ENCODE measurements at regions not wholly inside any gene's neighbourhood (a gene's known extent, or its start where the extent isn't known, plus 50 kb on each side); places are given as distances from the start of the nearest gene placed in this dataset.

DNA sequence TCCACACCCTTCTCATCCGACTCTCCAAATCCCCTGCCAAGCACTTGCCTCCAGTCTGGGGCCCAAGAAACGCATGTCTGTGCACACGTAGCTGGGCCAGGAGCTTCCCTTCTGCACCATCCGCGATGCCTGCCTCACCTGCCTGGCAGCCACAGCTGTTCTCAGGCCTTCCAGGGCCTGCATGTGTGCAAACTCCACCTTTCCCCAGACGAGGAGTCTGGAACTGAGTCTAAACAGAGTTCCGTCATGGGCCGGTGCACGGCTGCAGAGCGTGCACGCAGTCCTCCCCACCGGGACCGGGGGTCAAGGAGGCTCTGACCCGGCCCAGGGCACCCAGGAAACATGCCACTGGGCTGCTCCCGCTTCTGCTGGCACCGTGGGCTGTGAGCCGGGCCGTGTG is 66.8 kb upstream of the SALL3 start:
- H3K4me1 Mint-ChIP-seq (ENCODE audit: low read depth) = no peaks in the 10 kb centered on the region

DNA sequence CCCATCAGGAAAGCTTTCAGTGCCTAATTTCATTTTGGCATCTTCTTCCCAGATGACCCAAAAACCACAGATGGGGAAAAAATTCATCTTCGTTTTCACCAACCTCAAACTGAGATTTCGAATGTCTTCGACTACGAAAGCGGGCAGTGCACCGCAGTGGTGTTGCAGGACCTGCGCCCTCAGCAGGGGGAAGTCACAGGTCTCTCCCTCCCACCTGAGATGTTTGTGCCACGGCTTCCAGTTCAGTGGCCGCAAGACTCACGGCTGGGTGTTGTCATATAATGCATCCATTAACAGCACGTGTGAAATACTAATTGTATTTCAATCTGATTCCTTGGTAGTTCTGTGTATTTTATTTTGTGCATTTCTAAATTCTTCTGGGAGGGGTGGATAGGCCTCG is 66.2 kb upstream of the SALL3 start:
- Mint-ChIP-seq H3K27me3 (ENCODE audit: low read depth) (no peaks in the 10 kb centered on the region), H3K4me1 (ENCODE audit: low read depth) (no peaks in the 10 kb centered on the region), H3K4me3 (no peak overlapping the region), H3K36me3 (ENCODE audit: low read depth) (no peaks in the 10 kb centered on the region), H3K9me3 (peaks cover 4% of the 10 kb centered on the region), H3K27ac (no peak overlapping the region)
- DNase-seq (ENCODE audit: low spot score) = no peak

More for the DNA sequence above, 66.8 kb upstream of the SALL3 start:
- DNase-seq (ENCODE audit: low spot score) = no peak
- no peaks in the 10 kb centered on the region for H3K36me3 Mint-ChIP-seq (ENCODE audit: low read depth)
- H3K27me3 Mint-ChIP-seq (ENCODE audit: low read depth) = no peaks in the 10 kb centered on the region
- no peak overlapping the region for H3K27ac Mint-ChIP-seq
- no peak overlapping the region for H3K4me3 Mint-ChIP-seq
- H3K9me3 Mint-ChIP-seq = peaks cover 4% of the 10 kb centered on the region

GRCh38 chr18:78913830-78914231 is 65.8 kb upstream of the SALL3 start:
- Mint-ChIP-seq H3K9me3 (peaks cover 4% of the 10 kb centered on the region), H3K27me3 (ENCODE audit: low read depth) (no peaks in the 10 kb centered on the region), H3K27ac (no peak overlapping the region), H3K4me1 (ENCODE audit: low read depth) (no peaks in the 10 kb centered on the region), H3K36me3 (ENCODE audit: low read depth) (no peaks in the 10 kb centered on the region), H3K4me3 (no peak overlapping the region)
- DNase-seq (ENCODE audit: low spot score) = no peak

DNA sequence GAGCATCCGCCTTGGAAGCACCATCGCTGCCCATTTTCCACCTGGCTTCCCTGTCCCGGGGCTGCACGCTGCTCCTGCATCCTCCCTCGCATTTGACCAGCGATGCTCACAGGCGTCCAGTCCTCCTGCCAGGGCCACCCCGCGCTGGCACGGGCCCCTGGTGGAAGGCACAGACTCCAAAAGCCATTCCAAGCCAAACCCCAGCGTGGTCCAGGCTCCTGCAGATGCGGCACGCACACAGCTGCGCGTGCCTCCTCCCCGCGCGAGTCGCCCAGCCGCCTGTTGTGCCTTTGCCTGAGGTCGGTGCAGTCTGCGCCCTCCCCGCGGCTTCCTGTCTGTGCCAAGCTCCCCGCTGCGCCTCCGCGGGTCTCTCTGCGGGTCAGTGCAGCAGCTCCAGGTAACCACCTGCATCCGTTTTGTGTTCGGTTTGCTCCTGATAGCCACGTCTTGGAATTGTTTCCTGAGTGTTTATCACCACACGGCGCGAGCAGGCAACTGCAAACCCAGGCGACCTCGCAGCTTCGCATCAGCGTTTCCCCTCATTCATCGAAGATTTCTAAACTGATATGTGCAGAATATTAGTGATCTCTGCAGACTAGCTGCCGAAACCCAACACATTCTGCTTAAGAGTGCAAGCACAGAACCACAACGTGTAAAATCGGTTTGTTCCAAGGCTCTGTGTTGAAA is 65.2 kb upstream of the SALL3 start:
- Mint-ChIP-seq H3K9me3 (peaks cover 4% of the 10 kb centered on the region), H3K36me3 (ENCODE audit: low read depth) (no peaks in the 10 kb centered on the region), H3K4me3 (no peak overlapping the region), H3K4me1 (ENCODE audit: low read depth) (no peaks in the 10 kb centered on the region), H3K27ac (no peak overlapping the region), H3K27me3 (ENCODE audit: low read depth) (no peaks in the 10 kb centered on the region)
- DNase-seq (ENCODE audit: low spot score) = no peak

DNA sequence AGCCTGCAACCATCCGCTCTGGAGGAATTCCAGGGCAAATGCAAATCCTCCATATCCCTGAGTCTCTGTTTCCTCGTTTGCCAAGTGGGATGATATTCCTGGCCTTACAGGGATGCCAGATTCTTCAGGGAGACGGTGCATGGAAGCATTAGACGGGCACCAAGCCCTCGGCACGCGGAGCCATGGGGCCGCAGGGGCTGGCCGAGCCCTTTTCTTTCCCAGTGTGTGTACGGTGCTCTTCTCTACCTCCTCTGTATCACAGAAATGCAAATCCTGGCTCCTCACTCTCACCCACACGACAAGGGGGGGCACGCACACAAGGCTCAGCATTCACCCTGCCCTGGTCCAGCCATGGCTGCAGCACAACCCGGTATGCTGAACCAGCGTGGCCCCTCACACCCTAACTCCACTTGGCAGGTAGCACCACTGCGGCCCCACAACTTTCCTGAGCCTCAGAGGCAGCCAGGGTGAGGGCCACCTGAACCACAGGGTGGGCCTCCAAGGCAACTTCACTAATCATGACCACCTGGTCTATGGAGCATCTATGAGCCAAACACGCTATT is 64.1 kb upstream of the SALL3 start:
- H3K9me3 Mint-ChIP-seq = peaks cover 4% of the 10 kb centered on the region
- no peak for DNase-seq (ENCODE audit: low spot score)
- H3K36me3 Mint-ChIP-seq (ENCODE audit: low read depth) = no peaks in the 10 kb centered on the region
- H3K4me1 Mint-ChIP-seq (ENCODE audit: low read depth) = no peaks in the 10 kb centered on the region
- H3K4me3 Mint-ChIP-seq = no peak overlapping the region
- no peak overlapping the region for H3K27ac Mint-ChIP-seq
- no peaks in the 10 kb centered on the region for H3K27me3 Mint-ChIP-seq (ENCODE audit: low read depth)

DNA sequence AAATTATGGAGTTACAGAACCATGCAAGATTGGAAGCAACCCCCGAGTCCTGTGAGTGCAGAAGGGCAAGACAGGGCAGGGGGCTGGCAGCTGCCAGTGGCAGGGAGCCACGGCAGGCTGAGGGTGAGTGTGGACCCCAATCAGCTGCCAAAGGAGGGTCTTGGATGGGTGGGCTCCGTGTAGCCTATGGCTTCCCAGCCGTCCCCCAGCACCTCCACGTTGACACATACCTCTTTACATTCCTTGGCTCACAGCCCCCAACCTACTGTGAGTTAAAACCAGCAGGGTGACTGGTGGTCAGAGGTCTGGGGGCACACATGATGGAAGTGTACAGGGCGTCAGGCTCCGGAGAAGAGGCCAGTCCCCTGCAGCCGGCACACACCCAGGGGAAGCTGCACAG is 60.9 kb upstream of the SALL3 start:
- H3K9me3 Mint-ChIP-seq = peaks cover 4% of the 10 kb centered on the region
- H3K4me1 Mint-ChIP-seq (ENCODE audit: low read depth) = no peaks in the 10 kb centered on the region
- H3K36me3 Mint-ChIP-seq (ENCODE audit: low read depth) = no peaks in the 10 kb centered on the region
- no peak overlapping the region for H3K4me3 Mint-ChIP-seq
- DNase-seq (ENCODE audit: low spot score) = no peak
- no peak overlapping the region for H3K27ac Mint-ChIP-seq
- no peaks in the 10 kb centered on the region for H3K27me3 Mint-ChIP-seq (ENCODE audit: low read depth)

- no peaks in the 10 kb centered on the region for H3K4me1 Mint-ChIP-seq (ENCODE audit: low read depth)
- no peaks in the 10 kb centered on the region for H3K27me3 Mint-ChIP-seq (ENCODE audit: low read depth)
These were observed 59.7 kb upstream of the SALL3 start for GRCh38 chr18:78919956-78920355.

DNA sequence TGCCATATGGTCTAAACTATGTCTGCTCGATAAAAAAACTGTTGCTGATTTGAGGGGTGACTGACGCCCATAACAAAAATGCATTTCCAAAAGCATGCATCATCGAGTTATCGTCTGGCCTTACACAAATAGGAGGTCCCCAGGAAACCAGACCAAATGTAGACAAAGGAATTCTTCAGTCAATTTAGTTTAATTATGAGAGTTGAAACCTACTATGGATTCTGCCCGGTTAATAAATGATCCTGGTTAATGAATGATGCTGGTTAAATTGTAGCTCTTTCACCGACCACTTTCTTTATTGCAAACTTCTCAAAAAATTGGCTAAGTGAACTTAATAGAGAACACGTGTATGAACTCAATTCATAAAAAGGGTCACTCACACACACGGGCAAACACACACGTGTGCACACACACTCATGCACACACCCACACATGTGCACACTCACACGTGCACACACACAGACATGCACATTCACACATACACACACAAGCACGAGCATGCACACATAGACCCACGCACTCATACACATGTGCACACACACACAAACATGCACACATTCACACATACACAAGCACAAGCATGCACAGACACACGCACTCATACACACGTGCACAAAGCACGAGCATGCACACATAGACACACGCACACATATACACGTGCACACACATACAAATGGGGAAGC is 59.0 kb upstream of the SALL3 start:
- H3K36me3 Mint-ChIP-seq (ENCODE audit: low read depth) = no peaks in the 10 kb centered on the region
- no peak overlapping the region for H3K27ac Mint-ChIP-seq
- H3K4me1 Mint-ChIP-seq (ENCODE audit: low read depth) = no peaks in the 10 kb centered on the region
- no peak for DNase-seq (ENCODE audit: low spot score)
- H3K27me3 Mint-ChIP-seq (ENCODE audit: low read depth) = no peaks in the 10 kb centered on the region
- H3K9me3 Mint-ChIP-seq = peaks cover 4% of the 10 kb centered on the region
- H3K4me3 Mint-ChIP-seq = no peak overlapping the region

More at GRCh38 chr18:78919956-78920355, 59.7 kb upstream of the SALL3 start:
- DNase-seq (ENCODE audit: low spot score) = no peak
- H3K9me3 Mint-ChIP-seq = peaks cover 4% of the 10 kb centered on the region
- H3K27ac Mint-ChIP-seq = no peak overlapping the region
- no peak overlapping the region for H3K4me3 Mint-ChIP-seq
- no peaks in the 10 kb centered on the region for H3K36me3 Mint-ChIP-seq (ENCODE audit: low read depth)

- no peaks in the 10 kb centered on the region for H3K27me3 Mint-ChIP-seq (ENCODE audit: low read depth)
- no peaks in the 10 kb centered on the region for H3K9me3 Mint-ChIP-seq
- no peaks in the 10 kb centered on the region for H3K36me3 Mint-ChIP-seq (ENCODE audit: low read depth)
- H3K4me1 Mint-ChIP-seq (ENCODE audit: low read depth) = no peaks in the 10 kb centered on the region
- DNase-seq (ENCODE audit: low spot score) = no peak
- H3K4me3 Mint-ChIP-seq = no peak overlapping the region
- no peak overlapping the region for H3K27ac Mint-ChIP-seq
These were observed 56.8 kb upstream of the SALL3 start for GRCh38 chr18:78922856-78923255.

DNA sequence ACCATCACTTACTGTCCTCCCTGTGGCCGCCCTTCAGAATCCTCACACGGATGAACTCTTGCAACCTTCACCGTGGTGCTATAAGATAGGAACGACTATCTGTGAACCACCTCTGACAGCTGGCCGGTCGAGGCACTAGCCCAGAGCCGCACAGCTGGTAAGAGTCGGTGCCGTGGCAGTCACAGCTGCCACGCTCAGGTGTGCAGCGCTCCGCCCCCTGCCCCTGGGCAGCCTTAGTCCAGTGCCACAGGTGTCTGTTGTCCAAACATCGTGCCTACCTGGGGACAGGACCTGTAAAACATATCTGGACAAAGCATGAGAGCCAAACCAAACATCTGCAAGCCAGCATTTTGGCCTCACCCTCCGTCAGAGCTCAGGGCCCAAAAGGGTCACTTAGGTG is 55.3 kb upstream of the SALL3 start:
- Mint-ChIP-seq H3K4me1 (ENCODE audit: low read depth) (no peaks in the 10 kb centered on the region), H3K27me3 (ENCODE audit: low read depth) (no peaks in the 10 kb centered on the region), H3K27ac (no peak overlapping the region), H3K4me3 (no peak overlapping the region), H3K36me3 (ENCODE audit: low read depth) (no peaks in the 10 kb centered on the region), H3K9me3 (no peaks in the 10 kb centered on the region)
- no peak for DNase-seq (ENCODE audit: low spot score)

DNA sequence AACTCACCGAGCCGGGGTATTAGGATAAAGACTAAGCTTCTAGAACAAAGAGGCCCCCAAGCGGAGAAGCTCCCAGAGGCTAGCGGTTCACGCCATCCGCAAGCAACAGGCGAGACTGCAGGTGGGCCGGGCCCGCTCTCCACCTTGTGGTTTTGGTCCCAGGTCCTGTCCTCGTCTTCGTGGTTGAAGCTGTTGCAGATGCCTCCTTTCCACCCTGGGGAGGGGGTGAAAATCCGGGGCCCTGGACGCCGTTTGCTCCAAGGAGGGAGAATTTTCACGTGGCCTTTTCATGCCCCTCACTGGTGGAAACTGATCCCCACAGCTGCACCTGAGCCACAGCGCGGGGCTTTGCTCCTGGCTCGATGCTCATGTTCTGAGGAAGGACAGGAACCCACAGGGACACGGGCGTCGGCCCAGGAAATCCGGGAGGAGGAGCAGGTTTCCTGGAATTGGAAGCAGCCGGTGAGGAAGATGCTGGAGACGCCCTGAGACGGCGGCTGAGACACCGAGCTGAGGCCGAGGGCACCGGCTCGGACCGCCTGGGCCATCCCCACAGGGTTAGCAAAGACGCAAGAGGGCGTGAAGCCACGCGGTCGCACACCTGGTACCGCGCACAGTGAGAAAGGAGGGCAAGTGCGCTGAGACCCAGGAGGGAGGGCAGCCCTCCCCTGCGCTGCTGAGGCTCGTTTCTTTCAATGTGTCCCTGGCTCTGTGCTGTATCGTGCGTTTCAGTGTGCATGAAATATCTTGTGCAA is 54.7 kb upstream of the SALL3 start:
- H3K36me3 Mint-ChIP-seq (ENCODE audit: low read depth) = no peaks in the 10 kb centered on the region
- no peak overlapping the region for H3K27ac Mint-ChIP-seq
- DNase-seq (ENCODE audit: low spot score) = no peak
- no peak overlapping the region for H3K4me3 Mint-ChIP-seq
- H3K27me3 Mint-ChIP-seq (ENCODE audit: low read depth) = no peaks in the 10 kb centered on the region
- H3K9me3 Mint-ChIP-seq = no peaks in the 10 kb centered on the region
- no peaks in the 10 kb centered on the region for H3K4me1 Mint-ChIP-seq (ENCODE audit: low read depth)

DNA sequence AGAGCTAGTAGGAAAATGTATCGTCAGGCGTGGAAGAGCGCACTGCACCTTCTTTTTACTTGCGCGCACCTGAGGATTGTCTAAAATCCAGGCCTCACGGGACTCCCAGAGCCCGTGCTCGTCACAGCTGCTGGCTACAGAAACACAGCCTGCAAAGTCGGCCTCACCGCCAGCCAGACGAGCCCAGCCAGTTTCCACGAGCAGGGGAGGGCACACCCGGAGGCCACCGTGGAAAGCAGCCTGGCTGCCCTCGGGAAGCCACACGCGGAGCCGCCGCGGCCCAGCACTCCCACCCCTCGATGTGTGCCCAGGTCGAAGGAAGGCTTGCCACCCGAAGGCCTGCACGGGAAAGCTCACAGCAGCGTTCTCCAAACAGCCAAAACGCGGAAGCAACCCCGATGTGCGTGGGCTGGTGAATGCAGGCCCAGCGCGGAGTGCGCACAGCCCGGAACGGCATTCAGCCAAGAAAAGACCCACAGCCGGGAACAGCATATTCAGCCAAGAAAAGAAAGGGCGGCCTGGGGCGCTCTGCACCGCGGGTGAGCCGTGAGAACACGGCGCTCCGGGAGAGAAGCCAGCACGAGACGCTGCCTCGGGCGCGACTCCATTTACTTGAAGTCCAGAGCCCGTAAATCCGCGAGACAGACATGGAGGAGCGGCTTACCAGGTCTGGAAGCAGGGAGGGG is 53.9 kb upstream of the SALL3 start:
- no peaks in the 10 kb centered on the region for H3K27me3 Mint-ChIP-seq (ENCODE audit: low read depth)
- no peak for DNase-seq (ENCODE audit: low spot score)
- H3K36me3 Mint-ChIP-seq (ENCODE audit: low read depth) = no peaks in the 10 kb centered on the region
- H3K4me3 Mint-ChIP-seq = no peak overlapping the region
- no peaks in the 10 kb centered on the region for H3K4me1 Mint-ChIP-seq (ENCODE audit: low read depth)
- no peaks in the 10 kb centered on the region for H3K9me3 Mint-ChIP-seq
- no peak overlapping the region for H3K27ac Mint-ChIP-seq

DNA sequence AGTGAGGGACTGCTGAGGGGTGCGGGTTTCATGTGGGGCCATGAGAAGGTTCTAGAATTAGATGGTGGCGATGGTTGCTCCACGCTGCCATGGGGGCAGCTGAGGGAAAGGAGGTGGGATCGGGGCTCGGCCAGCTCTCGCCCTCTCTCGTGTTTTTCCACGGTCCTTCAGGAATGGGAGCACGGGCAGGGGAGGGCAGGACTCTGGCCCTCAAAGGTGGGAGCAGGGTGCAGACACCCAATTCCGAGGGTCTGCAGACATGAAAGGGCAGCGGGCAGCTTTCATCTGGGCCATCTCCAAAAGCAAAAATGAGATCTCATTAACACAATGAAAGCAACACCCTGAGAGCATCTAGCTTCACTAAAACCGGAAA is 53.4 kb upstream of the SALL3 start:
- Mint-ChIP-seq H3K27ac (no peak overlapping the region), H3K27me3 (ENCODE audit: low read depth) (no peaks in the 10 kb centered on the region), H3K36me3 (ENCODE audit: low read depth) (no peaks in the 10 kb centered on the region), H3K4me1 (ENCODE audit: low read depth) (no peaks in the 10 kb centered on the region), H3K4me3 (no peak overlapping the region), H3K9me3 (no peaks in the 10 kb centered on the region)
- no peak for DNase-seq (ENCODE audit: low spot score)

DNA sequence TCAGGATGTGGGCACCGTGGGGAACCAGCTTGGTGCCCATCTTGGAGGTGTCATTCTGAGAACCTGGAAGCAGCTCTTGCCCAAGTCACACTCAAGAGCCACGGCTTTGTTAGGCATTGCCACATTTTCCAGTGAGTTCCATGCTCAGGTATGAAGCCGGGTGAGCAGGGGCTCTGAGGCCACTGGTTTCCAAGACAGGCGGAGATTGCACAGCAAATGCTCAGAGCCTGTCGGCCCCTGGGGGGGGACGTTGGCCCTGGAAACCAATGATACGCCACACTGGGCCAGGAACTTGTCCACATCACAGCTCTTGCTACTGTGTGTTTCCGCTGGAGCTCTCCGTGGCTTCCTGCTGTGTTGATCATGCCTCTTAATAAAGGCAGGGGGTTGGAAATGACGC is 52.5 kb upstream of the SALL3 start:
- Mint-ChIP-seq H3K4me3 (no peak overlapping the region), H3K36me3 (ENCODE audit: low read depth) (no peaks in the 10 kb centered on the region)

More for the DNA sequence above, 52.5 kb upstream of the SALL3 start:
- Mint-ChIP-seq H3K27me3 (ENCODE audit: low read depth) (no peaks in the 10 kb centered on the region), H3K4me1 (ENCODE audit: low read depth) (no peaks in the 10 kb centered on the region), H3K27ac (no peak overlapping the region), H3K9me3 (no peaks in the 10 kb centered on the region)
- no peak for DNase-seq (ENCODE audit: low spot score)
